ENCODE measurements at regions not wholly inside any gene's neighbourhood (a gene's known extent, or its start where the extent isn't known, plus 50 kb on each side); places are given as distances from the start of the nearest gene placed in this dataset.

- H3K4me1 ChIP-seq (ENCODE audit: control insufficient read depth in 2 of 2, insufficient read depth in 2 of 2, low read length in 2 of 2): no peaks in the 10 kb centered on the region
- no peaks in the 10 kb centered on the region for H3K9me3 ChIP-seq (ENCODE audit: control insufficient read depth in 2 of 2, low read length in 2 of 2)
- H3K36me3 ChIP-seq (ENCODE audit: control insufficient read depth in 2 of 2, insufficient read depth in 2 of 2, low read length in 2 of 2): no peaks in the 10 kb centered on the region
- no peak overlapping the region for H3K27ac ChIP-seq (ENCODE audit: low read depth in 2 of 2, low read length in 2 of 2)
- no peak overlapping the region for H3K9ac ChIP-seq (ENCODE audit: low read depth in 1 of 2, low read length in 2 of 2)
- H3K4me3 ChIP-seq (ENCODE audit: low read length in 2 of 2): no peak overlapping the region
- H3K27me3 ChIP-seq (ENCODE audit: control insufficient read depth in 2 of 2, insufficient read depth in 2 of 2, low read length in 2 of 2): no peaks in the 10 kb centered on the region
These were observed 61.0 kb downstream of the POLR2M start for GRCh38 chr15:57767481-57767880.

GRCh38 chr15:57769266-57769665 lies 62.8 kb downstream of the POLR2M start:
- Histone ChIP-seq H3K9me3 (ENCODE audit: control insufficient read depth in 2 of 2, low read length in 2 of 2) (no peaks in the 10 kb centered on the region), H3K9ac (ENCODE audit: low read depth in 1 of 2, low read length in 2 of 2) (no peak overlapping the region), H3K4me1 (ENCODE audit: control insufficient read depth in 2 of 2, insufficient read depth in 2 of 2, low read length in 2 of 2) (no peaks in the 10 kb centered on the region), H3K4me3 (ENCODE audit: low read length in 2 of 2) (no peak overlapping the region), H3K36me3 (ENCODE audit: control insufficient read depth in 2 of 2, insufficient read depth in 2 of 2, low read length in 2 of 2) (no peaks in the 10 kb centered on the region), H3K27me3 (ENCODE audit: control insufficient read depth in 2 of 2, insufficient read depth in 2 of 2, low read length in 2 of 2) (no peaks in the 10 kb centered on the region), H3K27ac (ENCODE audit: low read depth in 2 of 2, low read length in 2 of 2) (no peak overlapping the region)

DNA sequence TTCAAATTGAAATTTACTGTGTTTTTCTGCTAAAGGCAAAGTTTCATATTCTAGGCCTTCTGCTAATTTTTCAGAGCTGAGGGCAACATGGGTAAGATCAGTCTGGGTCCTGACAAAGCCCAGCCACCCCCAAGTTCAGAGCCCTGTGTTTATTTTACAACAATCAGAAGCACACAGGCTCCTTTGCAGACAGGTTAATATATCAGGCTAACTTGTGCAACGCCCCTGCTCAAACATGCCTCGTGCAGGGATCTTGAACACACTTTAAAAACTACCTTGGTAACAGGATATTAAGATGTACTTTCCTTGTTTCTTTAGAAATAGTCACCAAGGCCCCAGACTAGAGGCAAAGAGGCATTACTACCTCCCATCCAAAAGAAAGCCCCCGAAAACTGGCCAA lies 64.0 kb downstream of the POLR2M start:
- H3K27ac ChIP-seq (ENCODE audit: low read depth in 2 of 2, low read length in 2 of 2): no peak overlapping the region
- no peaks in the 10 kb centered on the region for H3K4me1 ChIP-seq (ENCODE audit: control insufficient read depth in 2 of 2, insufficient read depth in 2 of 2, low read length in 2 of 2)
- no peaks in the 10 kb centered on the region for H3K27me3 ChIP-seq (ENCODE audit: control insufficient read depth in 2 of 2, insufficient read depth in 2 of 2, low read length in 2 of 2)
- no peaks in the 10 kb centered on the region for H3K9me3 ChIP-seq (ENCODE audit: control insufficient read depth in 2 of 2, low read length in 2 of 2)
- no peak overlapping the region for H3K4me3 ChIP-seq (ENCODE audit: low read length in 2 of 2)
- H3K36me3 ChIP-seq (ENCODE audit: control insufficient read depth in 2 of 2, insufficient read depth in 2 of 2, low read length in 2 of 2): no peaks in the 10 kb centered on the region
- H3K9ac ChIP-seq (ENCODE audit: low read depth in 1 of 2, low read length in 2 of 2): no peak overlapping the region

DNA sequence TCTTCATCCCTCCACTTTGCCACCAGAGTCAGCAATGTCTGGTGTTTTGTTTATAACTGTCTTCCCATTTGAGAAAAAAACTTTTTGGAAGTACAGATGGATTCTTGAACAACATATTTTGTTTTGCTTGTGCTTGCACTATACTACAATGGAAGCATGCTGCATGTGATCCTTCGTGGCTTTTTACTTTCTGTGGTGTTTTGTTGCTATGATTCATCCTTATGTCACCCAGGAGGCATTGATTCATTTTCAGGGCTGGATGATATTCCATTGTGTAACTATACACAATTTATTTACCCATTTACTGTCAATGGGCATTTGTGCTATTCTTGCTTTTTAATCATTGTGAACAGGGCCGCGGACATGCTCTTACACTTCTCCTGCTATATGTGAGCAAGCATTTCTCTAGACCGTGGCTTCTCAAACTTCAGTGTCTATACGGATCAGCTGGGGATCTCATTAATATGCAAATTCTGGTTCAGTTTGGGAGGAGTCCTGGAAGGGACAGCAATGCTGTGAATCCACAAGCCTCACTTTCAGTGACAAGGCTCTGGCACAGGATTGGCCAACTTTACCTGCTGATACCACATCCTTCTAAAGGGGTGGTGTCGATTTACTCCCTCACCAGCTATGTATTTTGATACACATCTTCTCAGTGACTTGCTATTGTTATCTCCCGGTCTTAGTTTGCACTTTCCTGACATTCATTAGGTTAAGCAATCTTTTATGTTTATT lies 65.9 kb downstream of the POLR2M start:
- no peaks in the 10 kb centered on the region for H3K27me3 ChIP-seq (ENCODE audit: control insufficient read depth in 2 of 2, insufficient read depth in 2 of 2, low read length in 2 of 2)
- H3K27ac ChIP-seq (ENCODE audit: low read depth in 2 of 2, low read length in 2 of 2): no peak overlapping the region
- H3K9me3 ChIP-seq (ENCODE audit: control insufficient read depth in 2 of 2, low read length in 2 of 2): no peaks in the 10 kb centered on the region
- H3K9ac ChIP-seq (ENCODE audit: low read depth in 1 of 2, low read length in 2 of 2): no peak overlapping the region
- H3K4me1 ChIP-seq (ENCODE audit: control insufficient read depth in 2 of 2, insufficient read depth in 2 of 2, low read length in 2 of 2): no peaks in the 10 kb centered on the region
- H3K4me3 ChIP-seq (ENCODE audit: low read length in 2 of 2): no peak overlapping the region
- H3K36me3 ChIP-seq (ENCODE audit: control insufficient read depth in 2 of 2, insufficient read depth in 2 of 2, low read length in 2 of 2): no peaks in the 10 kb centered on the region

DNA sequence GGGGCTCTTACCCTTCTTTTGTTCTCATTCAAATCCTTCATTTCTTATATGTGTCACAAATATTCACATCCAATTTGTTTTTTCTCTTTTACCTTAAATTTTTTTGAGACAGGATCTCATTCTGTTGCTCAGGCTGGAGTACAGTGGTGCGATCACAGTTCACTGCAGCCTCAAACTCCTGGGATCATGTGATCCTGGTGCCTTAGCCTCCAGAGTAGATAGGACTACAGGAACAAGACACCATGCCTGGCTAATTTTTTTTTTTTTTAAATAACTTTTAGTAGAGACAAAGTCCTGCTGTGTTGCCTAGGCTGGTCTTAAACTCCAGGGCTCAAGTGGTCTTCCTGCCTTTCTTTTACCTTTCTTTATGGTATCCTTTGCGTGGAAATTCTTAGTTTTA lies 66.5 kb downstream of the POLR2M start:
- Histone ChIP-seq H3K9ac (ENCODE audit: low read depth in 1 of 2, low read length in 2 of 2) (no peak overlapping the region), H3K4me1 (ENCODE audit: control insufficient read depth in 2 of 2, insufficient read depth in 2 of 2, low read length in 2 of 2) (no peaks in the 10 kb centered on the region), H3K36me3 (ENCODE audit: control insufficient read depth in 2 of 2, insufficient read depth in 2 of 2, low read length in 2 of 2) (no peaks in the 10 kb centered on the region)

DNA sequence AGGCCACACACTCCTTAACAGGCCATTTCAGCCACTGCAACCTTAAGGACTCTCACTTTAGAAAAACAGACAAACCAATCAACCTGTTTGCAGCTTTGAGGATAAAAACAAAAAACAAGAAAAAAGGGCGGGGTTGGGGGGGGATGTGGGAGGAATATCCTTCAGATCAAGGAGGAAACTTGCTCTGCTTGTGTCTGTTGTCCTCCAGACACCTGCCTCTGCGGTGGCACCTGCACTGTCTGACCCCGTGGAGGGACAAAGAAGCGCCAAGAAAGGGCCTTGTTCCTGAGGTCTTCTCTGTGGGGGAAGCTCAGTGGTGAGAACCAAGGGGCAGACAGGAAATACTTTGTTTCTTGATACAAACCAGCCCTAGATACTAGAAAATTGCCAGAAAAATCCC lies 70.5 kb downstream of the POLR2M start:
- Histone ChIP-seq H3K9ac (ENCODE audit: low read depth in 1 of 2, low read length in 2 of 2) (no peak overlapping the region), H3K4me1 (ENCODE audit: control insufficient read depth in 2 of 2, insufficient read depth in 2 of 2, low read length in 2 of 2) (no peaks in the 10 kb centered on the region), H3K27ac (ENCODE audit: low read depth in 2 of 2, low read length in 2 of 2) (no peak overlapping the region), H3K9me3 (ENCODE audit: control insufficient read depth in 2 of 2, low read length in 2 of 2) (no peaks in the 10 kb centered on the region), H3K27me3 (ENCODE audit: control insufficient read depth in 2 of 2, insufficient read depth in 2 of 2, low read length in 2 of 2) (no peaks in the 10 kb centered on the region), H3K36me3 (ENCODE audit: control insufficient read depth in 2 of 2, insufficient read depth in 2 of 2, low read length in 2 of 2) (no peaks in the 10 kb centered on the region), H3K4me3 (ENCODE audit: low read length in 2 of 2) (no peak overlapping the region)

More for the DNA sequence above, 66.5 kb downstream of the POLR2M start:
- Histone ChIP-seq H3K4me3 (ENCODE audit: low read length in 2 of 2) (no peak overlapping the region), H3K27ac (ENCODE audit: low read depth in 2 of 2, low read length in 2 of 2) (no peak overlapping the region), H3K27me3 (ENCODE audit: control insufficient read depth in 2 of 2, insufficient read depth in 2 of 2, low read length in 2 of 2) (no peaks in the 10 kb centered on the region), H3K9me3 (ENCODE audit: control insufficient read depth in 2 of 2, low read length in 2 of 2) (no peaks in the 10 kb centered on the region)

DNA sequence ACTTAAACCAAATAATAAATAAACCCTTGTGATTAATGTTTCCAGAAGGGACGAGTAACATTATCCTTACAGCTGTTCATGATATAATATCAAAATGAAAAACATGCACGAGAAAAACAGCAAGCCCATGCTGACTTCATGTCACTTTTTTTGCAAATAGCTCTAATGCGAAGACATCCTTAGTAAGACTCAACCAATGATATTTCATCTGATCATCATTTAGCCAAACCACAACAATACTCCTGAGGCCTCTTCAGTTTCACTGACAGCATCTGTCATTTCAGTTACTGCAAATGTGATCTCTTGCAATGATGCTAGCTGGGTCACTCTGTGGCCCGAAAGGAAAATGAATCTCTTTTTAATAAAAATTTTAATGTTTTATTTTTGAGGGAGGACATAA lies 74.0 kb downstream of the POLR2M start:
- Histone ChIP-seq H3K27me3 (ENCODE audit: control insufficient read depth in 2 of 2, insufficient read depth in 2 of 2, low read length in 2 of 2) (no peaks in the 10 kb centered on the region), H3K4me3 (ENCODE audit: low read length in 2 of 2) (no peak overlapping the region), H3K27ac (ENCODE audit: low read depth in 2 of 2, low read length in 2 of 2) (no peak overlapping the region), H3K36me3 (ENCODE audit: control insufficient read depth in 2 of 2, insufficient read depth in 2 of 2, low read length in 2 of 2) (no peaks in the 10 kb centered on the region), H3K9me3 (ENCODE audit: control insufficient read depth in 2 of 2, low read length in 2 of 2) (no peaks in the 10 kb centered on the region), H3K4me1 (ENCODE audit: control insufficient read depth in 2 of 2, insufficient read depth in 2 of 2, low read length in 2 of 2) (no peaks in the 10 kb centered on the region), H3K9ac (ENCODE audit: low read depth in 1 of 2, low read length in 2 of 2) (no peak overlapping the region)

GRCh38 chr15:57782731-57783130 lies 76.2 kb downstream of the POLR2M start:
- Histone ChIP-seq H3K9me3 (ENCODE audit: control insufficient read depth in 2 of 2, low read length in 2 of 2) (no peaks in the 10 kb centered on the region), H3K4me3 (ENCODE audit: low read length in 2 of 2) (no peak overlapping the region), H3K27ac (ENCODE audit: low read depth in 2 of 2, low read length in 2 of 2) (no peak overlapping the region), H3K9ac (ENCODE audit: low read depth in 1 of 2, low read length in 2 of 2) (no peak overlapping the region), H3K27me3 (ENCODE audit: control insufficient read depth in 2 of 2, insufficient read depth in 2 of 2, low read length in 2 of 2) (no peaks in the 10 kb centered on the region), H3K4me1 (ENCODE audit: control insufficient read depth in 2 of 2, insufficient read depth in 2 of 2, low read length in 2 of 2) (no peaks in the 10 kb centered on the region), H3K36me3 (ENCODE audit: control insufficient read depth in 2 of 2, insufficient read depth in 2 of 2, low read length in 2 of 2) (no peaks in the 10 kb centered on the region)

DNA sequence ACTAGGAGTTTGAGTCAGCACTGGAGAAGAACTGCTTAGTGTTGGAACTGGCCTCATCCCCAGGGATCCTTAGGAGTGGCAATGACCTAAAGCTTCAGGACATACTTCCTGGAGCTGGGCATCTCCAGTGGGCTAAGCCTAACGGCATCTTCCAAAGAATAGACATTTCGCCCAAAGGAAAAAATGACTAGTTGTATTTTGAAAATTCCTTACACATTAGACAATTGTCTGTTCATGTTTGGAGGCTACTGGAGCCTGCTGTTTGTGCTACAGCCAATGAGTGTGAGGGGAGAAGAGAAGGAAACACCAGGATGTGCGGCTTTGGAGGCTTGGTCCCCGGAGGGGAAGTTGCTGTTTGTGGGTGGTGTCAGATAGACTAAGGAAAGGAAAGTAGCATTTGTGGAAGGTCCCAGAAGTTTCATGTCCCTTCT lies 77.6 kb downstream of the POLR2M start:
- Histone ChIP-seq H3K4me1 (ENCODE audit: control insufficient read depth in 2 of 2, insufficient read depth in 2 of 2, low read length in 2 of 2) (no peaks in the 10 kb centered on the region), H3K27ac (ENCODE audit: low read depth in 2 of 2, low read length in 2 of 2) (no peak overlapping the region), H3K4me3 (ENCODE audit: low read length in 2 of 2) (no peak overlapping the region), H3K9me3 (ENCODE audit: control insufficient read depth in 2 of 2, low read length in 2 of 2) (no peaks in the 10 kb centered on the region), H3K27me3 (ENCODE audit: control insufficient read depth in 2 of 2, insufficient read depth in 2 of 2, low read length in 2 of 2) (no peaks in the 10 kb centered on the region), H3K9ac (ENCODE audit: low read depth in 1 of 2, low read length in 2 of 2) (no peak overlapping the region), H3K36me3 (ENCODE audit: control insufficient read depth in 2 of 2, insufficient read depth in 2 of 2, low read length in 2 of 2) (no peaks in the 10 kb centered on the region)

DNA sequence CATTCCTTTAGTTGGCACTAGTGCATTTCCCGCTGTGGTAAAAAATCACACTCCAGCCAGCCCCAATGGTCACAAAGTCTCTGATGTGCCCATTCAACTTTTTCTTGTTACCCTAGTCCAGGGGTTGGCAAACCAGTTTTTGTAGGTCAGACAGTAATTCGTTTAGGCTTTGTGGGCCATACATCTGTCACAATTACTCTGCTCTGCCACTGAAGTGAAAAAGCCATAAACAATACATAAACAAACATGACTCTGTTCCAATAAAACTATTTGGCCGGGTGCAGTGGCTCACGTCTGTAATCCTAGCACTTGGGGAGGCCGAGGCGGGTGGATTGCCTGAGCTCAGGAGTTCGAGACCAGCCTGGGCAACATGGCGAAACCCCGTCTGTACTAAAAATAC lies 78.5 kb downstream of the POLR2M start:
- no peaks in the 10 kb centered on the region for H3K4me1 ChIP-seq (ENCODE audit: control insufficient read depth in 2 of 2, insufficient read depth in 2 of 2, low read length in 2 of 2)
- no peak overlapping the region for H3K27ac ChIP-seq (ENCODE audit: low read depth in 2 of 2, low read length in 2 of 2)
- H3K4me3 ChIP-seq (ENCODE audit: low read length in 2 of 2): no peak overlapping the region
- H3K36me3 ChIP-seq (ENCODE audit: control insufficient read depth in 2 of 2, insufficient read depth in 2 of 2, low read length in 2 of 2): no peaks in the 10 kb centered on the region
- no peak overlapping the region for H3K9ac ChIP-seq (ENCODE audit: low read depth in 1 of 2, low read length in 2 of 2)
- H3K9me3 ChIP-seq (ENCODE audit: control insufficient read depth in 2 of 2, low read length in 2 of 2): no peaks in the 10 kb centered on the region
- H3K27me3 ChIP-seq (ENCODE audit: control insufficient read depth in 2 of 2, insufficient read depth in 2 of 2, low read length in 2 of 2): no peaks in the 10 kb centered on the region

DNA sequence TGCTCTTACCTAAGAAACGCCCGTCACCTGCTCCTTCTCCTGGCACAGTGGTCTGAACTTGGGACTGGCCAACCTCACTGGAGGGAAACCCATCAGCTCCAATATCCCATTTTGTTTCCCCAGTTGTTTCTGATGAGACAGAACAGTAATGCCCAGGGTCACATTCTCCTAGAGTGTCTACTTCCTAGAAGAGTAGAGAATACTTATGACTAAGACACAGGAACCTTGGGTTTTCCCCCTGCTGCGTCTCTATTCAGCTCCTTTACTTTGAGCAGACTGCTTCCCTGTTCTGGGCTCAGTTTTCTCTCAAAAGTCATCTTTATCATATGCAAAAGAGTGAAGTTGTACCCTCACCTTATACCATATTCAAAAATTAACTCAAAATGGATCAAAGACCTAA lies 79.4 kb downstream of the POLR2M start:
- H3K27ac ChIP-seq (ENCODE audit: low read depth in 2 of 2, low read length in 2 of 2): no peak overlapping the region
- no peaks in the 10 kb centered on the region for H3K36me3 ChIP-seq (ENCODE audit: control insufficient read depth in 2 of 2, insufficient read depth in 2 of 2, low read length in 2 of 2)
- H3K4me3 ChIP-seq (ENCODE audit: low read length in 2 of 2): no peak overlapping the region
- no peaks in the 10 kb centered on the region for H3K9me3 ChIP-seq (ENCODE audit: control insufficient read depth in 2 of 2, low read length in 2 of 2)
- no peaks in the 10 kb centered on the region for H3K27me3 ChIP-seq (ENCODE audit: control insufficient read depth in 2 of 2, insufficient read depth in 2 of 2, low read length in 2 of 2)
- H3K4me1 ChIP-seq (ENCODE audit: control insufficient read depth in 2 of 2, insufficient read depth in 2 of 2, low read length in 2 of 2): no peaks in the 10 kb centered on the region
- H3K9ac ChIP-seq (ENCODE audit: low read depth in 1 of 2, low read length in 2 of 2): no peak overlapping the region
